Kidney epithelial cell (primary cell): ENCODE measurements at regions not wholly inside any gene's neighbourhood (a gene's known extent, or its start where the extent isn't known, plus 50 kb on each side); places are given as distances from the start of the nearest gene placed in this dataset.
"Not testable (repeated sequence)": the region's sequence is repeated elsewhere in the genome, so short reads cannot be mapped to it uniquely, and the experiment has no call there.

Source experiments
- DNase-seq: peaks from one replicate; pipeline ENCODE4 v3.0.0-alpha.2; 2010; ENCODE audit warnings: low read depth
- H3K27me3 ChIP-seq: 2 replicates; pipeline ENCODE4 v1.6.0; 2011; ENCODE audit warnings: low read length; ENCODE audit not compliant: control insufficient read depth, insufficient read depth
- H3K36me3 ChIP-seq: 2 replicates; pipeline ENCODE4 v1.5.1; 2011; ENCODE audit warnings: low read length; ENCODE audit not compliant: control insufficient read depth, insufficient read depth
- H3K4me3 ChIP-seq: 2 replicates; pipeline ENCODE4 v1.5.1; 2011; ENCODE audit warnings: low read depth, mild to moderate bottlenecking, control low read depth, low read length
- TF ChIP-seq, protein P1 (sequence below): IDR thresholded peaks from 2 replicates; pipeline ENCODE4 v1.5.1; 2011; ENCODE audit warnings: mild to moderate bottlenecking, moderate library complexity, low read length, control low read depth, inconsistent platforms; ENCODE audit not compliant: insufficient read depth, poor library complexity, severe bottlenecking

DNA sequence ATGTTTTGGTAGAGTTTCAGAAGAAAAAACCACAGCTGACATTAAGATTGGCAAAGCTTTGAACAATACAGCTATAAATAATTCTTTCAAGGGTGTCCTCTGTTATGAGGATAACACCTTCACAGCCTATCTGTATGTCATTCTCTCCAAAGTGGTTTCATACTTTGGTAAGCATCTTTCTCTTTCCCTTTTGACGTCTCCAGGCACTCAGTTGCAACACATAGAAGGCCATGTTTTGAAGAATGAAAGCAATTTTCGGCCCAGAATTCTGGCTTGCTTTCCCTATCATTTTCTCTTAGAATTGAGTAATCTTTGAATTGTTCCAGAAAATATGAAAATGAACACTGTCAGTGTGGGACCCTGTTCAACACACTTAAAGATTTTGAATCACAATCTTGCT, 200.0 kb upstream of the CBLB start:
- Histone ChIP-seq H3K27me3 (no peaks in the 10 kb centered on the region), H3K36me3 (no peaks in the 10 kb centered on the region), H3K4me3 (no peak overlapping the region)
- no peak for DNase-seq
- TF ChIP-seq, protein P1, sequence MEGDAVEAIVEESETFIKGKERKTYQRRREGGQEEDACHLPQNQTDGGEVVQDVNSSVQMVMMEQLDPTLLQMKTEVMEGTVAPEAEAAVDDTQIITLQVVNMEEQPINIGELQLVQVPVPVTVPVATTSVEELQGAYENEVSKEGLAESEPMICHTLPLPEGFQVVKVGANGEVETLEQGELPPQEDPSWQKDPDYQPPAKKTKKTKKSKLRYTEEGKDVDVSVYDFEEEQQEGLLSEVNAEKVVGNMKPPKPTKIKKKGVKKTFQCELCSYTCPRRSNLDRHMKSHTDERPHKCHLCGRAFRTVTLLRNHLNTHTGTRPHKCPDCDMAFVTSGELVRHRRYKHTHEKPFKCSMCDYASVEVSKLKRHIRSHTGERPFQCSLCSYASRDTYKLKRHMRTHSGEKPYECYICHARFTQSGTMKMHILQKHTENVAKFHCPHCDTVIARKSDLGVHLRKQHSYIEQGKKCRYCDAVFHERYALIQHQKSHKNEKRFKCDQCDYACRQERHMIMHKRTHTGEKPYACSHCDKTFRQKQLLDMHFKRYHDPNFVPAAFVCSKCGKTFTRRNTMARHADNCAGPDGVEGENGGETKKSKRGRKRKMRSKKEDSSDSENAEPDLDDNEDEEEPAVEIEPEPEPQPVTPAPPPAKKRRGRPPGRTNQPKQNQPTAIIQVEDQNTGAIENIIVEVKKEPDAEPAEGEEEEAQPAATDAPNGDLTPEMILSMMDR = no peak

DNA sequence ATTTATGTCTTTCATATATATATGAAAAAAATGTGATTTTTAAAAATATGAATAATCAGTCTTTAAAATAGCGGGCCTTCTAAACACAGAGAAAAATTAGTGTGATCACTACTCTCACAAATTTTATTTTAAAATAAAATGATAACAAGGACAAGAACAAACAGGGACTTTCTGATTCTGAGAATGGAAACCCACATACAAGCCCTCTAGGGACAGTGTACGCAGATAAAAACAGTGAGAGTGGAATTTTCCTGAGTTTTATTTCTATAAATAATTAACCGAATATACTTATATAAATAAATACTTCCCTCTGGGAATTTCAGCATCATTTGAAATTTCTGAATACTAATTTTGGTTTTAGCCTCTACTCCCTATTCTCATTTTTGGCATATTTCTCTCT, 201.4 kb upstream of the CBLB start:
- Histone ChIP-seq H3K4me3 (no peak overlapping the region), H3K27me3 (no peaks in the 10 kb centered on the region), H3K36me3 (no peaks in the 10 kb centered on the region)
- TF ChIP-seq, protein P1 = no peak
- DNase-seq = no peak

DNA sequence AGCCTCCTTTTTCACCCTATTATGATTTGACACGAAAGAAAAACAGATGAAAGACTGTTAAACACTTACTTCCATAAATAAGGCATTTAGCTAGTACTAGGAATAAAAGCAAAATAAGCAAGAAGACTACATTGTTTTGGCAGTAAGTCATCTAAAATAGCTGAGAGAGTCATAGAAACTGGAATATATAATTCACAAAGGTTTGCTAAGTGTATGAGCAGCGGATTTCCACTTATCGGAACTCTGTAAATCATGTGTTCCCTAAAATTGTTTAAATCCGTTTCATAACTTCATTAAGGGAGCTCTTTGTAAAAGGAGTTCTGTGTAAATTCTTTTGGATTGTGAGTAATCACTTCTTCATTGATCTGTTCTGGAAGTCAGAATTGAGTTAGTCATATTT, 202.5 kb upstream of the CBLB start:
- H3K36me3 ChIP-seq = no peaks in the 10 kb centered on the region
- TF ChIP-seq, protein P1 = no peak
- no peaks in the 10 kb centered on the region for H3K27me3 ChIP-seq
- H3K4me3 ChIP-seq = no peak overlapping the region
- no peak for DNase-seq

DNA sequence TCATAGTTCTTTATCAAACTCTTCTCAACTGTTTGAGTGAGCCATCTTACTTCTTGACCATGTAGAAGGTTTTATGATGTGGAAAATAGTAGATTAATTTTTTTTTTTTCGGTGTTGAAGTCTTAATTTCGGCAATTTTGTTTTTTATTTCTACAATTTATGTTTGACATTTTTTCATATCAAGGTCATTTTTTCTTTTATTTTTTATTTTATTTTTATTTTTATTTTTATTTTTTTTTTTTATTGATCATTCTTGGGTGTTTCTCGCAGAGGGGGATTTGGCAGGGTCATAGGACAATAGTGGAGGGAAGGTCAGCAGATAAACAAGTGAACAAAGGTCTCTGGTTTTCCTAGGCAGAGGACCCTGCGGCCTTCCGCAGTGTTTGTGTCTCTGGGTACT, 203.8 kb upstream of the CBLB start:
- not testable (repeated sequence) for DNase-seq, H3K4me3 ChIP-seq, H3K27me3 ChIP-seq

DNA sequence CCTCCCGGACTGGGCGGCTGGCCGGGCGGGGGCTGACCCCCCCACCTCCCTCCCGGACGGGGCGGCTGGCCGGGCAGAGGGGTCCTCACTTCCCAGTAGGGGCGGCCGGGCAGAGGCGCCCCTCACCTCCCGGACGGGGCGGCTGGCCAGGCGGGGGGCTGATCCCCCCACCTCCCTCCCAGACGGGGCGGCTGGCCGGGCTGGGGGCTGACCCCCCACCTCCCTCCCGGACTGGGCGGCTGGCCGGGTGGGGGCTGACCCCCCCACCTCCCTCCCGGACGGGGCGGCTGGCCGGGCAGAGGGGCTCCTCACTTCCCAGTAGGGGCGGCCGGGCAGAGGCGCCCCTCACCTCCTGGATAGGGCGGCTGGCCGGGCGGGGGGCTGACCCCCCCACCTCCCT, 205.0 kb upstream of the CBLB start:
- DNase-seq, H3K36me3 ChIP-seq, H3K4me3 ChIP-seq, H3K27me3 ChIP-seq: not testable (repeated sequence)

More for the DNA sequence above, 203.8 kb upstream of the CBLB start:
- not testable (repeated sequence) for H3K36me3 ChIP-seq

DNA sequence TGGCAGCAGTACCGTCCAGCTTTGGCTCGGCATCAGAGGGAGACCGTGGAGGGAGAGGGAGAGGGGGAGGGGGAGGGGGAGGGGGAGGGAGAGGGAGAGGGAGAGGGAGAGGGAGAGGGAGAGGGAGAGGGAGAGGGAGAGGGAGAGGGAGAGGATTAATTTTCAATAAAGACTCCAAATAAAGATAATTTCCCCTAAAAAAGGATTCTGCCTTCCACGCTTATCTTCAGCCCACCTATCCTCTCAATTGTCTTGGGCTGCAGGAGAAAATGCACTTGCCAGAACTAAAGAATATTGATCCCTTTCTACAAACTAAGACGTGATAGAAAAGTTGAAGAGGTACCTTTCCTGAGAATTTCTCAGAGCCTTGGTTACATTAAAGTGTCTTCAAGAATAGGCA, 206.9 kb upstream of the CBLB start:
- not testable (repeated sequence) for DNase-seq, H3K27me3 ChIP-seq, H3K4me3 ChIP-seq, H3K36me3 ChIP-seq

DNA sequence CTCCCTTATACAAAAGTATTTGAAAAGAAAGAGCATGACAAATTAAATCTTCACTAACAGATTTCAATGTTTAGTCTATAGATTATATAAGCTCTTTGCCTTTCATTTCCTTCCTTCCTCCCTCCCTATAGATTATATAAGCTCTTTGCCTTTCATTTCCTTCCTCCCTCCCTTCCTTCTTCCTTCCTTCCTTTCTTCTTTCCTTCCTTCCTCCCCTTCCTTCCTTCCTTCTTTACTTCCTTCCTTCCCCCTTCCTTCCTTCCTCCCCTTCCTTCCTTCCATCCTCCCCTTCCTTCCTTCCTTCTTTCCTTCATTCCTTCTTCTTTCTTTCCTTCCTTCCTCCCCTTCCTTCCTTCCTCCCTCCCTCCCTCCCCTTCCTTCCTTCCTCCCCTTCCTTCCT, 209.8 kb upstream of the CBLB start:
- Histone ChIP-seq H3K36me3 (no peaks in the 10 kb centered on the region), H3K4me3 (no peak overlapping the region), H3K27me3 (no peaks in the 10 kb centered on the region)
- DNase-seq = no peak
- TF ChIP-seq, protein P1 = no peak

DNA sequence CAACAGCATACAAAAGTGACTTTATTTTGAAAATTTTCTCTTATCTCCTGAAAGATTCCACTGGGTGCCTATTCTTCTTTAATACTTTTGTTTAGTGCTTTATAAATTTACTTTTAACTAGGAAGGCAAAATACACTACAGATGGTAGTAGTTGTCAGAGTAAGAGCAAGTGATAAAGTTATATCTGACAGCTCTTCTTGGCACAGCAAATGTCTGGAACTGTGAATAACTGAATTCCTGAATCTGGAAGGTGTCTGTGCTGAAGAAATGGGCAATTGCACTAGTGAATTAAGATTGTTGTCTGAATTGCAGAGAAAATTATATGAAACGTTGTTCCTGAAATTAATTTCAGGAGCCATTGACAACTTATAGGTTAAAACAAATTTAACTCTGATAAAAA, 213.8 kb upstream of the CBLB start:
- no peaks in the 10 kb centered on the region for H3K36me3 ChIP-seq
- H3K27me3 ChIP-seq = no peaks in the 10 kb centered on the region
- DNase-seq = no peak
- TF ChIP-seq, protein P1 = no peak
- no peak overlapping the region for H3K4me3 ChIP-seq
